GM12878 (cell line): ENCODE measurements at regions not wholly inside any gene's neighbourhood (a gene's known extent, or its start where the extent isn't known, plus 50 kb on each side); places are given as distances from the start of the nearest gene placed in this dataset.

ENCODE experiments used
- ATAC-seq: fragments of 200-7000 bp; cut with Tn5 transposase; 3 replicates; pipeline ENCODE4 v1.9.1; 2020; ENCODE audit warnings: mild to moderate bottlenecking, moderate library complexity
- BruUV-seq: library from RNA; stranded (reverse); fragments of 400-500 nt; replicated peaks from 2 replicates; lab custom pipeline; 2021; lab: Mats Ljungman, UMichigan
- CTCF ChIA-PET: fragments of 300-600 bp; sonication (Branson Sonifier 250); formaldehyde crosslinking; extraction: SDS; loops from one replicate; lab custom pipeline; 2021; ENCODE audit warnings: inconsistent platforms; lab: Yijun Ruan, JAX
- POLR2A ChIA-PET: fragments of 350-600 bp; formaldehyde crosslinking; extraction: SDS; loops from one replicate; lab custom pipeline; 2021; ENCODE audit warnings: inconsistent platforms; lab: Charles Lee
- RAD21 ChIA-PET: fragments of 300-600 bp; sonication (Branson Sonifier 250); formaldehyde crosslinking; loops from one replicate; lab custom pipeline; 2023; ENCODE audit warnings: antibody characterized with exemption; ENCODE audit not compliant: unreplicated experiment; lab: Charles Lee
- SMC1A ChIA-PET: fragments of 300-600 bp; sonication (Branson Sonifier 250); formaldehyde crosslinking; loops from one replicate; lab custom pipeline; 2023; ENCODE audit not compliant: unreplicated experiment, uncharacterized antibody; lab: Charles Lee
- DNase-seq: peaks from one replicate; pipeline ENCODE4 v3.0.0-alpha.2; 2011; ENCODE audit warnings: low read depth, low spot score
- FAIRE-seq: peaks from 3 replicates; lab custom pipeline; 2011; peaks lifted over from hg19 to GRCh38; lab: Jason Lieb, UNC
- H2AFZ ChIP-seq: 2 replicates; pipeline ENCODE4 v1.6.0; 2011; ENCODE audit warnings: low read depth, low read length, control low read depth; ENCODE audit not compliant: control insufficient read depth
- H3K27ac ChIP-seq: 2 replicates; pipeline ENCODE4 v1.5.1; 2011; ENCODE audit warnings: control low read depth; ENCODE audit not compliant: control insufficient read depth, insufficient read depth
- H3K27me3 ChIP-seq, 2 experiments: replicated peaks in 1 of 2; 2 replicates each; pipeline versions ENCODE4 v1.6.0 to v1.6.1; 2011; ENCODE audit warnings: low read length in 1 of 2; ENCODE audit not compliant: control insufficient read depth in 2 of 2, insufficient read depth in 2 of 2
- H3K36me3 ChIP-seq, 2 experiments: 2 replicates each; pipeline ENCODE4 v1.5.1; 2011; ENCODE audit warnings: low read length in 1 of 2; ENCODE audit not compliant: control insufficient read depth in 2 of 2, insufficient read depth in 2 of 2
- H3K4me1 ChIP-seq: 2 replicates; pipeline ENCODE4 v1.6.1; 2011; ENCODE audit warnings: mild to moderate bottlenecking, low read length, moderate library complexity, mixed read lengths; ENCODE audit not compliant: control insufficient read depth, insufficient read depth
- H3K4me2 ChIP-seq: 2 replicates; pipeline ENCODE4 v1.6.0; 2011; ENCODE audit warnings: control low read depth; ENCODE audit not compliant: control insufficient read depth, insufficient read depth
- H3K4me3 ChIP-seq: fragments of 200-600 bp; sonication (generic); 2 replicates; pipeline ENCODE4 v1.5.1; 2016
- H3K79me2 ChIP-seq: 2 replicates; pipeline ENCODE4 v1.6.0; 2011; ENCODE audit warnings: low read length; ENCODE audit not compliant: control insufficient read depth, insufficient read depth
- H3K9ac ChIP-seq: 2 replicates; pipeline ENCODE4 v1.8.0; 2011; ENCODE audit warnings: low read length, control low read depth, mixed read lengths; ENCODE audit not compliant: control insufficient read depth, insufficient read depth
- H3K9me3 ChIP-seq: replicated peaks from 3 replicates; pipeline ENCODE4 v1.5.1; 2011; ENCODE audit warnings: mild to moderate bottlenecking, low read length; ENCODE audit not compliant: control insufficient read depth, insufficient read depth
- H4K20me1 ChIP-seq: 2 replicates; pipeline ENCODE4 v1.6.0; 2011; ENCODE audit not compliant: control insufficient read depth, insufficient read depth
- BCL11A ChIP-seq: IDR thresholded peaks from 2 replicates; pipeline ENCODE4 v1.6.1; 2011; ENCODE audit warnings: low read depth, low read length
- CHD4 ChIP-seq: fragments of 200-600 bp; sonication (generic); IDR thresholded peaks from 2 replicates; pipeline ENCODE4 v1.6.1; 2016; ENCODE audit warnings: mild to moderate bottlenecking
- ETV6 ChIP-seq, 2 experiments: fragments of 450-650 bp in 1 of 2; IDR thresholded peaks in 1 of 2; conservative IDR thresholded peaks in 1 of 2; 2 replicates each; pipeline ENCODE4 v1.6.1; 2014; ENCODE audit warnings: antibody characterized with exemption in 1 of 2, borderline replicate concordance in 1 of 2, low read depth in 1 of 2, mild to moderate bottlenecking in 1 of 2, moderate library complexity in 1 of 2
- HCFC1 ChIP-seq: fragments of 150-350 bp; IDR thresholded peaks from 2 replicates; pipeline ENCODE4 v1.6.1; 2014; ENCODE audit warnings: low read length
- IKZF1 ChIP-seq: fragments of 450-650 bp; conservative IDR thresholded peaks from 2 replicates; pipeline ENCODE4 v1.6.1; 2017; ENCODE audit warnings: antibody characterized with exemption, mild to moderate bottlenecking
- KAT2A ChIP-seq: conservative IDR thresholded peaks from 2 replicates; pipeline ENCODE4 v1.6.1; 2011; ENCODE audit warnings: low read depth, low read length; ENCODE audit not compliant: control insufficient read depth
- NFYA ChIP-seq: IDR thresholded peaks from 2 replicates; pipeline ENCODE4 v1.6.1; 2011; ENCODE audit warnings: low read depth, mild to moderate bottlenecking, low read length, improper control_type of control experiment, borderline replicate concordance
- RELA ChIP-seq: fragments of 450-650 bp; IDR thresholded peaks from 2 replicates; pipeline ENCODE4 v1.8.0; 2014; ENCODE audit warnings: borderline replicate concordance; ENCODE audit not compliant: partially characterized antibody
- RFX5 ChIP-seq: IDR thresholded peaks from 2 replicates; pipeline ENCODE4 v1.6.1; 2011; ENCODE audit warnings: low read depth, low read length, improper control_type of control experiment
- SIN3A ChIP-seq: IDR thresholded peaks from 2 replicates; pipeline ENCODE4 v1.6.1; 2012; ENCODE audit warnings: low read depth, low read length, improper control_type of control experiment
- STAT1 ChIP-seq: fragments of 450-650 bp; conservative IDR thresholded peaks from 2 replicates; pipeline ENCODE4 v1.6.1; 2014; ENCODE audit warnings: antibody characterized with exemption, mild to moderate bottlenecking
- SUZ12 ChIP-seq: fragments of 200-600 bp; sonication (generic); IDR thresholded peaks from one replicate; pipeline ENCODE4 v1.6.1; 2018; ENCODE audit warnings: antibody characterized with exemption, mild to moderate bottlenecking; ENCODE audit not compliant: unreplicated experiment
- YY1 ChIP-seq: IDR thresholded peaks from 2 replicates; pipeline ENCODE4 v1.6.1; 2011; ENCODE audit warnings: low read depth, mild to moderate bottlenecking, low read length
- ZSCAN29 ChIP-seq: fragments of 450-650 bp; IDR thresholded peaks from 2 replicates; pipeline ENCODE4 v1.6.1; 2017; ENCODE audit warnings: mild to moderate bottlenecking, moderate library complexity
- WGBS: methylation state at CpG from one replicate; pipeline ENCODE4 v1.1.6; 2016; ENCODE audit warnings: low lambda C conversion rate; ENCODE audit not compliant: insufficient replicate concordance, insufficient coverage; ENCODE audit errors: missing lambda C conversion rate; 5-methylcytosine and 5-hydroxymethylcytosine counted together
- in situ Hi-C: fragments of 300-500 bp; cut with MboI; formaldehyde crosslinking; loops from 9 replicates; pipeline ENCODE4 v1.14.3; 2018; ENCODE audit warnings: mixed read lengths
- intact Hi-C: fragments of 100-400 bp; cut with micrococcal nuclease; formaldehyde crosslinking; loops from one replicate; pipeline ENCODE4 v1.14.2; 2022; ENCODE audit not compliant: unreplicated experiment
- TF ChIP-seq, protein P1 (sequence below): fragments of 450-650 bp; IDR thresholded peaks from 2 replicates; pipeline ENCODE4 v1.6.1; 2017; ENCODE audit warnings: mild to moderate bottlenecking, moderate library complexity
- TF ChIP-seq, protein P2 (sequence below): fragments of 150-350 bp; IDR thresholded peaks from 2 replicates; pipeline ENCODE4 v1.6.1; 2016; ENCODE audit warnings: low read depth, low read length
- TF ChIP-seq, protein P3 (sequence below): fragments of 450-650 bp; IDR thresholded peaks from 2 replicates; pipeline ENCODE4 v1.6.1; 2016; ENCODE audit warnings: mild to moderate bottlenecking

DNA sequence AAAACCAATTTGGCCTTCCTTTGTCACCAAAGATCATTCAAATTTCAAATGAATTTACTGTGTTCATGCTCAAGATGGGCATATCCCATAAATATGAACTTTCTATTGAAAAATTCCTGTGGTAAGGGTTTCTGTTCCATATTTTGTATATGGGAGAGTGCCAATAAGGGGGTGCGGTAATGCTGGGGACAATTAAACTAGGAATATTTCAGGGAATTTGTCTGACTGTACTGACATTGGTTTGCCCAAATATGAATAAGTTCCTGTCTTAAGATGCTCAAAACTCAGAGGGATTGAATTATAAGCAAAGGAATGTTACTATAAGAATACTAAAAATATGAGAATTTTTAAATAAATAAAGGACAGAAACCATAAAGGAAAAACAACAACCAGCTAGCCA lies 553.0 kb upstream of the MARCKS start:
- Histone ChIP-seq H3K9me3 (no peaks in the 10 kb centered on the region), H3K4me1 (no peaks in the 10 kb centered on the region), H3K9ac (no peak overlapping the region), H3K36me3 (no peaks in the 10 kb centered on the region), H4K20me1 (no peaks in the 10 kb centered on the region), H3K4me2 (no peak overlapping the region), H3K27ac (no peak overlapping the region), H3K79me2 (no peaks in the 10 kb centered on the region), H2AFZ (no peak overlapping the region), H3K27me3 (no peaks in the 10 kb centered on the region), H3K4me3 (no peak overlapping the region)
- no peak for DNase-seq
- WGBS: 100% methylated on average over 1 of the region's 1 CpG
- no TSS peak for BruUV-seq
- ChIA-PET POLR2A (no interaction called here), SMC1A (interaction anchor here (0.7 to 1.9 kb wide), 8 partner anchors 16 to 603 kb away, joined by 3 to 4 read pairs (median 3); no protein-coding TSS in a partner anchor), RAD21 (interaction anchor here (0.9 to 1.1 kb wide), 2 partner anchors 138 to 555 kb away, joined by 3 to 4 read pairs; no protein-coding TSS in a partner anchor), CTCF (interaction anchor here (1.3 kb wide), 2 partner anchors 43 to 575 kb away, joined by 5 to 7 read pairs; no protein-coding TSS in a partner anchor)
- intact Hi-C loops (no loop called here), in situ Hi-C loops (no loop called here)
- no peak for FAIRE-seq
- ATAC-seq: no peak
- TF ChIP-seq, protein P1, sequence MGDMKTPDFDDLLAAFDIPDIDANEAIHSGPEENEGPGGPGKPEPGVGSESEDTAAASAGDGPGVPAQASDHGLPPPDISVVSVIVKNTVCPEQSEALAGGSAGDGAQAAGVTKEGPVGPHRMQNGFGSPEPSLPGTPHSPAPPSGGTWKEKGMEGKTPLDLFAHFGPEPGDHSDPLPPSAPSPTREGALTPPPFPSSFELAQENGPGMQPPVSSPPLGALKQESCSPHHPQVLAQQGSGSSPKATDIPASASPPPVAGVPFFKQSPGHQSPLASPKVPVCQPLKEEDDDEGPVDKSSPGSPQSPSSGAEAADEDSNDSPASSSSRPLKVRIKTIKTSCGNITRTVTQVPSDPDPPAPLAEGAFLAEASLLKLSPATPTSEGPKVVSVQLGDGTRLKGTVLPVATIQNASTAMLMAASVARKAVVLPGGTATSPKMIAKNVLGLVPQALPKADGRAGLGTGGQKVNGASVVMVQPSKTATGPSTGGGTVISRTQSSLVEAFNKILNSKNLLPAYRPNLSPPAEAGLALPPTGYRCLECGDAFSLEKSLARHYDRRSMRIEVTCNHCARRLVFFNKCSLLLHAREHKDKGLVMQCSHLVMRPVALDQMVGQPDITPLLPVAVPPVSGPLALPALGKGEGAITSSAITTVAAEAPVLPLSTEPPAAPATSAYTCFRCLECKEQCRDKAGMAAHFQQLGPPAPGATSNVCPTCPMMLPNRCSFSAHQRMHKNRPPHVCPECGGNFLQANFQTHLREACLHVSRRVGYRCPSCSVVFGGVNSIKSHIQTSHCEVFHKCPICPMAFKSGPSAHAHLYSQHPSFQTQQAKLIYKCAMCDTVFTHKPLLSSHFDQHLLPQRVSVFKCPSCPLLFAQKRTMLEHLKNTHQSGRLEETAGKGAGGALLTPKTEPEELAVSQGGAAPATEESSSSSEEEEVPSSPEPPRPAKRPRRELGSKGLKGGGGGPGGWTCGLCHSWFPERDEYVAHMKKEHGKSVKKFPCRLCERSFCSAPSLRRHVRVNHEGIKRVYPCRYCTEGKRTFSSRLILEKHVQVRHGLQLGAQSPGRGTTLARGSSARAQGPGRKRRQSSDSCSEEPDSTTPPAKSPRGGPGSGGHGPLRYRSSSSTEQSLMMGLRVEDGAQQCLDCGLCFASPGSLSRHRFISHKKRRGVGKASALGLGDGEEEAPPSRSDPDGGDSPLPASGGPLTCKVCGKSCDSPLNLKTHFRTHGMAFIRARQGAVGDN: no peak
- TF ChIP-seq RFX5: no peak
- TF ChIP-seq KAT2A: no peak
- TF ChIP-seq SIN3A: no peak
- no peak for TF ChIP-seq STAT1
- no peak for TF ChIP-seq NFYA
- TF ChIP-seq IKZF1: no peak
- no peak for TF ChIP-seq CHD4
- no peak for TF ChIP-seq SUZ12
- TF ChIP-seq, protein P2, sequence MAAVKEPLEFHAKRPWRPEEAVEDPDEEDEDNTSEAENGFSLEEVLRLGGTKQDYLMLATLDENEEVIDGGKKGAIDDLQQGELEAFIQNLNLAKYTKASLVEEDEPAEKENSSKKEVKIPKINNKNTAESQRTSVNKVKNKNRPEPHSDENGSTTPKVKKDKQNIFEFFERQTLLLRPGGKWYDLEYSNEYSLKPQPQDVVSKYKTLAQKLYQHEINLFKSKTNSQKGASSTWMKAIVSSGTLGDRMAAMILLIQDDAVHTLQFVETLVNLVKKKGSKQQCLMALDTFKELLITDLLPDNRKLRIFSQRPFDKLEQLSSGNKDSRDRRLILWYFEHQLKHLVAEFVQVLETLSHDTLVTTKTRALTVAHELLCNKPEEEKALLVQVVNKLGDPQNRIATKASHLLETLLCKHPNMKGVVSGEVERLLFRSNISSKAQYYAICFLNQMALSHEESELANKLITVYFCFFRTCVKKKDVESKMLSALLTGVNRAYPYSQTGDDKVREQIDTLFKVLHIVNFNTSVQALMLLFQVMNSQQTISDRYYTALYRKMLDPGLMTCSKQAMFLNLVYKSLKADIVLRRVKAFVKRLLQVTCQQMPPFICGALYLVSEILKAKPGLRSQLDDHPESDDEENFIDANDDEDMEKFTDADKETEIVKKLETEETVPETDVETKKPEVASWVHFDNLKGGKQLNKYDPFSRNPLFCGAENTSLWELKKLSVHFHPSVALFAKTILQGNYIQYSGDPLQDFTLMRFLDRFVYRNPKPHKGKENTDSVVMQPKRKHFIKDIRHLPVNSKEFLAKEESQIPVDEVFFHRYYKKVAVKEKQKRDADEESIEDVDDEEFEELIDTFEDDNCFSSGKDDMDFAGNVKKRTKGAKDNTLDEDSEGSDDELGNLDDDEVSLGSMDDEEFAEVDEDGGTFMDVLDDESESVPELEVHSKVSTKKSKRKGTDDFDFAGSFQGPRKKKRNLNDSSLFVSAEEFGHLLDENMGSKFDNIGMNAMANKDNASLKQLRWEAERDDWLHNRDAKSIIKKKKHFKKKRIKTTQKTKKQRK: no peak
- no peak for TF ChIP-seq ZSCAN29
- TF ChIP-seq RELA: no peak
- TF ChIP-seq, protein P3, sequence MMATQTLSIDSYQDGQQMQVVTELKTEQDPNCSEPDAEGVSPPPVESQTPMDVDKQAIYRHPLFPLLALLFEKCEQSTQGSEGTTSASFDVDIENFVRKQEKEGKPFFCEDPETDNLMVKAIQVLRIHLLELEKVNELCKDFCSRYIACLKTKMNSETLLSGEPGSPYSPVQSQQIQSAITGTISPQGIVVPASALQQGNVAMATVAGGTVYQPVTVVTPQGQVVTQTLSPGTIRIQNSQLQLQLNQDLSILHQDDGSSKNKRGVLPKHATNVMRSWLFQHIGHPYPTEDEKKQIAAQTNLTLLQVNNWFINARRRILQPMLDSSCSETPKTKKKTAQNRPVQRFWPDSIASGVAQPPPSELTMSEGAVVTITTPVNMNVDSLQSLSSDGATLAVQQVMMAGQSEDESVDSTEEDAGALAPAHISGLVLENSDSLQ: no peak
- no peak for TF ChIP-seq ETV6 (conservative IDR thresholded peaks at IDR 0.05 in 1 of 2, IDR thresholded peaks at IDR 0.05 in 1 of 2; ENCODE audit: borderline replicate concordance in 1 of 2, low read depth in 1 of 2)
- TF ChIP-seq BCL11A: no peak
- TF ChIP-seq HCFC1: no peak
- no peak for TF ChIP-seq YY1
